ENCODE measurements at regions not wholly inside any gene's neighbourhood (a gene's known extent, or its start where the extent isn't known, plus 50 kb on each side); places are given as distances from the start of the nearest gene placed in this dataset.
"Not testable (repeated sequence)": the region's sequence is repeated elsewhere in the genome, so short reads cannot be mapped to it uniquely, and the experiment has no call there.

- H3K9me3 ChIP-seq; CTCF ChIA-PET; POLR2A ChIA-PET; BruUV-seq (replicated peaks); H3K4me1 Mint-ChIP-seq (ENCODE audit: low read depth, unreplicated experiment); H3K4me1 ChIP-seq; intact Hi-C loops (cut with micrococcal nuclease; ENCODE audit: unreplicated experiment); DNase-seq; H3K27ac Mint-ChIP-seq (ENCODE audit: unreplicated experiment); H3K36me3 Mint-ChIP-seq (ENCODE audit: insufficient read depth, unreplicated experiment); H3K36me3 ChIP-seq (ENCODE audit: control insufficient read depth, insufficient read depth, low read length); H3K4me3 Mint-ChIP-seq (ENCODE audit: unreplicated experiment); H3K27me3 ChIP-seq (replicated peaks; ENCODE audit: control insufficient read depth, insufficient read depth, low read length); H3K4me3 ChIP-seq (ENCODE audit: low read depth, low read length); H3K27me3 Mint-ChIP-seq (ENCODE audit: insufficient read depth, unreplicated experiment): not testable (repeated sequence)
- peaks cover 29% of the 10 kb centered on the region for H3K9me3 Mint-ChIP-seq (ENCODE audit: unreplicated experiment)
These were observed 92.1 kb downstream of the C4BPA start for GRCh38 chr1:207196135-207196534.

GRCh38 chr1:207201534-207201933 is 97.5 kb downstream of the C4BPA start:
- H3K36me3 ChIP-seq (ENCODE audit: control insufficient read depth, insufficient read depth, low read length); H3K4me1 Mint-ChIP-seq (ENCODE audit: low read depth, unreplicated experiment); H3K9me3 ChIP-seq; DNase-seq; intact Hi-C loops (cut with micrococcal nuclease; ENCODE audit: unreplicated experiment); H3K27me3 ChIP-seq (replicated peaks; ENCODE audit: control insufficient read depth, insufficient read depth, low read length); H3K36me3 Mint-ChIP-seq (ENCODE audit: insufficient read depth, unreplicated experiment); H3K4me1 ChIP-seq; H3K4me3 ChIP-seq (ENCODE audit: low read depth, low read length); BruUV-seq (replicated peaks); H3K27ac Mint-ChIP-seq (ENCODE audit: unreplicated experiment); POLR2A ChIA-PET; H3K4me3 Mint-ChIP-seq (ENCODE audit: unreplicated experiment); CTCF ChIA-PET; H3K27me3 Mint-ChIP-seq (ENCODE audit: insufficient read depth, unreplicated experiment): not testable (repeated sequence)
- peaks cover 21% of the 10 kb centered on the region for H3K9me3 Mint-ChIP-seq (ENCODE audit: unreplicated experiment)

- no peak for TF ChIP-seq CTCF (IDR thresholded peaks at IDR 0.05; ENCODE audit: insufficient read depth in 1 of 2, low read depth in 1 of 2, low read length in 1 of 2, severe bottlenecking in 1 of 2, unreplicated experiment in 1 of 2)
- no peak overlapping the region for H3K27ac Mint-ChIP-seq (ENCODE audit: unreplicated experiment)
- H3K4me1 Mint-ChIP-seq (ENCODE audit: low read depth, unreplicated experiment), result no peaks in the 10 kb centered on the region
- no TSS peak for BruUV-seq (replicated peaks)
- H3K4me3 Mint-ChIP-seq (ENCODE audit: unreplicated experiment), result no peak overlapping the region
- ChIA-PET POLR2A (no interaction called here), CTCF (no interaction called here)
- no peak for DNase-seq
- no peaks in the 10 kb centered on the region for H3K27me3 Mint-ChIP-seq (ENCODE audit: insufficient read depth, unreplicated experiment)
- intact Hi-C loops (cut with micrococcal nuclease; ENCODE audit: unreplicated experiment), result no loop called here
- Histone ChIP-seq H3K36me3 (ENCODE audit: control insufficient read depth, insufficient read depth, low read length) (no peaks in the 10 kb centered on the region), H3K9me3 (no peaks in the 10 kb centered on the region), H3K4me3 (ENCODE audit: low read depth, low read length) (no peak overlapping the region), H3K27me3 (replicated peaks; ENCODE audit: control insufficient read depth, insufficient read depth, low read length) (no peaks in the 10 kb centered on the region), H3K4me1 (no peaks in the 10 kb centered on the region)
- H3K9me3 Mint-ChIP-seq (ENCODE audit: unreplicated experiment), result peaks cover 15% of the 10 kb centered on the region
- H3K36me3 Mint-ChIP-seq (ENCODE audit: insufficient read depth, unreplicated experiment), result no peaks in the 10 kb centered on the region
These were observed 98.4 kb downstream of the C4BPA start for GRCh38 chr1:207202480-207202879.

GRCh38 chr1:207203541-207203940 is 99.5 kb downstream of the C4BPA start:
- Mint-ChIP-seq H3K27me3 (ENCODE audit: insufficient read depth, unreplicated experiment) (no peaks in the 10 kb centered on the region), H3K36me3 (ENCODE audit: insufficient read depth, unreplicated experiment) (no peaks in the 10 kb centered on the region), H3K27ac (ENCODE audit: unreplicated experiment) (no peak overlapping the region), H3K4me3 (ENCODE audit: unreplicated experiment) (no peak overlapping the region), H3K4me1 (ENCODE audit: low read depth, unreplicated experiment) (no peaks in the 10 kb centered on the region), H3K9me3 (ENCODE audit: unreplicated experiment) (peaks cover 20% of the 10 kb centered on the region)
- Histone ChIP-seq H3K27me3 (replicated peaks; ENCODE audit: control insufficient read depth, insufficient read depth, low read length) (no peaks in the 10 kb centered on the region), H3K4me3 (ENCODE audit: low read depth, low read length) (no peak overlapping the region), H3K4me1 (no peaks in the 10 kb centered on the region), H3K36me3 (ENCODE audit: control insufficient read depth, insufficient read depth, low read length) (no peaks in the 10 kb centered on the region), H3K9me3 (no peaks in the 10 kb centered on the region)
- POLR2A ChIA-PET, result no interaction called here
- no peak for DNase-seq
- CTCF ChIA-PET, result no interaction called here
- BruUV-seq (replicated peaks), result no TSS peak
- TF ChIP-seq CTCF (IDR thresholded peaks at IDR 0.05; ENCODE audit: insufficient read depth in 1 of 2, low read depth in 1 of 2, low read length in 1 of 2, severe bottlenecking in 1 of 2, unreplicated experiment in 1 of 2), result no peak
- intact Hi-C loops (cut with micrococcal nuclease; ENCODE audit: unreplicated experiment), result no loop called here
